SK-N-MC (cell line): ENCODE measurements at regions not wholly inside any gene's neighbourhood (a gene's known extent, or its start where the extent isn't known, plus 50 kb on each side); places are given as distances from the start of the nearest gene placed in this dataset.

Source experiments
- EZH2 ChIP-seq: fragments of 200-600 bp; sonication (generic); IDR thresholded peaks from one replicate; pipeline ENCODE4 v1.6.1; 2017; ENCODE audit warnings: antibody characterized with exemption
- POLR2AphosphoS5 ChIP-seq: IDR thresholded peaks from 2 replicates; pipeline ENCODE4 v1.6.1; 2012; ENCODE audit warnings: mild to moderate bottlenecking, low read depth, low read length, borderline replicate concordance

GRCh38 chr14:30243805-30244204 is 315.2 kb upstream of the G2E3 start:
- TF ChIP-seq POLR2AphosphoS5 (no peak), EZH2 (no peak)
